Activated CD8-positive, alpha-beta T cell treated with anti-CD3 and anti-CD28 coated beads for 36 hours (primary cell): ENCODE measurements at regions not wholly inside any gene's neighbourhood (a gene's known extent, or its start where the extent isn't known, plus 50 kb on each side); places are given as distances from the start of the nearest gene placed in this dataset.

Experiments
- ATAC-seq: fragments of 200-7000 bp; cut with Tn5 transposase; one replicate; pipeline ENCODE4 v1.10.0; 2021; ENCODE audit warnings: mild to moderate bottlenecking, moderate library complexity
- CTCF ChIA-PET: fragments of 350-600 bp; sonication (Branson Sonifier 250); formaldehyde crosslinking; loops from one replicate; lab custom pipeline; 2021; ENCODE audit warnings: antibody characterized with exemption; lab: Charles Lee
- POLR2A ChIA-PET: fragments of 350-600 bp; sonication (Branson Sonifier 250); formaldehyde crosslinking; loops from one replicate; lab custom pipeline; 2021; ENCODE audit warnings: antibody characterized with exemption; lab: Charles Lee
- DNase-seq: peaks from one replicate; pipeline ENCODE4 v3.0.0-alpha.2; 2020
- H3K27ac Mint-ChIP-seq: one replicate; pipeline ENCODE4 v1.8.0; 2021; ENCODE audit warnings: mild to moderate bottlenecking, mixed read lengths
- H3K27me3 Mint-ChIP-seq: one replicate; pipeline ENCODE4 v1.8.0; 2021; ENCODE audit warnings: mixed read lengths
- H3K36me3 Mint-ChIP-seq: one replicate; pipeline ENCODE4 v1.8.0; 2021; ENCODE audit warnings: low read depth, mixed read lengths
- H3K4me1 Mint-ChIP-seq: one replicate; pipeline ENCODE4 v1.8.0; 2021; ENCODE audit warnings: low read depth, mixed read lengths
- H3K4me3 Mint-ChIP-seq: one replicate; pipeline ENCODE4 v1.8.0; 2021; ENCODE audit warnings: mild to moderate bottlenecking, moderate library complexity, mixed read lengths
- H3K9me3 Mint-ChIP-seq: one replicate; pipeline ENCODE4 v1.8.0; 2021; ENCODE audit warnings: mixed read lengths
- intact Hi-C: fragments of 100-400 bp; cut with micrococcal nuclease; formaldehyde crosslinking; loops from one replicate; pipeline ENCODE4 v1.10.0; 2022
- TF ChIP-seq, protein P1 (sequence below): fragments of 200-600 bp; IDR thresholded peaks from one replicate; pipeline ENCODE4 v1.8.0; 2022; ENCODE audit warnings: antibody characterized with exemption, mild to moderate bottlenecking

DNA sequence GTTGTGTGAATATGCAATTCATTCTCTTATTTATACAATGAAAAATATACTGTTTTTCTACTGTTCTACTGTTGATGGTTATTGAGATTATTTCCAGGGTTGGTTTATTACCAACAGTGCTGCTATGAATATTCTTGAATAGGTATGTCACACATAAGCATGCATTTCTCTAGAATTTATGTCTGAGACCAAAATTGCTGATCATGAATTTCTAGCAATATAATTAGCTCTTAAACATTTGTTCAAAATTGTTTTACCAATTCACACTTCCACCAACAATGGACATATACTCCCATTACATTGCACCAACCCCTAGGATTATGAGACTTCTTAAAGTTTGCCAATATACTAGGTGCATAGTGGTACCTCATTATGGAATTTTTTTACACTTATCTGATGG is 164.1 kb upstream of the KCNQ5 start:
- Mint-ChIP-seq H3K4me3 (no peak overlapping the region), H3K27ac (no peak overlapping the region), H3K4me1 (no peaks in the 10 kb centered on the region), H3K27me3 (peaks cover 9% of the 10 kb centered on the region), H3K9me3 (no peaks in the 10 kb centered on the region), H3K36me3 (no peaks in the 10 kb centered on the region)
- CTCF ChIA-PET, result no interaction called here
- POLR2A ChIA-PET, result no interaction called here
- DNase-seq (no peak), ATAC-seq (no peak)
- intact Hi-C loops, result no loop called here
- TF ChIP-seq, protein P1, sequence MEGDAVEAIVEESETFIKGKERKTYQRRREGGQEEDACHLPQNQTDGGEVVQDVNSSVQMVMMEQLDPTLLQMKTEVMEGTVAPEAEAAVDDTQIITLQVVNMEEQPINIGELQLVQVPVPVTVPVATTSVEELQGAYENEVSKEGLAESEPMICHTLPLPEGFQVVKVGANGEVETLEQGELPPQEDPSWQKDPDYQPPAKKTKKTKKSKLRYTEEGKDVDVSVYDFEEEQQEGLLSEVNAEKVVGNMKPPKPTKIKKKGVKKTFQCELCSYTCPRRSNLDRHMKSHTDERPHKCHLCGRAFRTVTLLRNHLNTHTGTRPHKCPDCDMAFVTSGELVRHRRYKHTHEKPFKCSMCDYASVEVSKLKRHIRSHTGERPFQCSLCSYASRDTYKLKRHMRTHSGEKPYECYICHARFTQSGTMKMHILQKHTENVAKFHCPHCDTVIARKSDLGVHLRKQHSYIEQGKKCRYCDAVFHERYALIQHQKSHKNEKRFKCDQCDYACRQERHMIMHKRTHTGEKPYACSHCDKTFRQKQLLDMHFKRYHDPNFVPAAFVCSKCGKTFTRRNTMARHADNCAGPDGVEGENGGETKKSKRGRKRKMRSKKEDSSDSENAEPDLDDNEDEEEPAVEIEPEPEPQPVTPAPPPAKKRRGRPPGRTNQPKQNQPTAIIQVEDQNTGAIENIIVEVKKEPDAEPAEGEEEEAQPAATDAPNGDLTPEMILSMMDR, result no peak

GRCh38 chr6:72458521-72458920 is 163.3 kb upstream of the KCNQ5 start:
- Mint-ChIP-seq H3K4me3 (no peak overlapping the region), H3K27ac (no peak overlapping the region), H3K27me3 (peaks cover 7% of the 10 kb centered on the region), H3K9me3 (no peaks in the 10 kb centered on the region), H3K4me1 (no peaks in the 10 kb centered on the region), H3K36me3 (no peaks in the 10 kb centered on the region)
- TF ChIP-seq, protein P1, result no peak
- ChIA-PET POLR2A (no interaction called here), CTCF (no interaction called here)
- intact Hi-C loops, result no loop called here
- no peak for DNase-seq
- ATAC-seq, result no peak

GRCh38 chr6:72461144-72461543 is 160.7 kb upstream of the KCNQ5 start:
- ChIA-PET POLR2A (no interaction called here), CTCF (interaction anchor here (1.1 kb wide), 1 partner anchor 16 kb away, joined by 3 read pairs; no protein-coding TSS in a partner anchor)
- TF ChIP-seq, protein P1, result no peak
- no peak for ATAC-seq
- H3K27ac Mint-ChIP-seq, result no peak overlapping the region
- no peaks in the 10 kb centered on the region for H3K4me1 Mint-ChIP-seq
- intact Hi-C loops, result no loop called here
- no peak overlapping the region for H3K4me3 Mint-ChIP-seq
- DNase-seq, result no peak
- no peaks in the 10 kb centered on the region for H3K36me3 Mint-ChIP-seq
- H3K9me3 Mint-ChIP-seq, result no peaks in the 10 kb centered on the region
- H3K27me3 Mint-ChIP-seq, result peaks cover 4% of the 10 kb centered on the region

DNA sequence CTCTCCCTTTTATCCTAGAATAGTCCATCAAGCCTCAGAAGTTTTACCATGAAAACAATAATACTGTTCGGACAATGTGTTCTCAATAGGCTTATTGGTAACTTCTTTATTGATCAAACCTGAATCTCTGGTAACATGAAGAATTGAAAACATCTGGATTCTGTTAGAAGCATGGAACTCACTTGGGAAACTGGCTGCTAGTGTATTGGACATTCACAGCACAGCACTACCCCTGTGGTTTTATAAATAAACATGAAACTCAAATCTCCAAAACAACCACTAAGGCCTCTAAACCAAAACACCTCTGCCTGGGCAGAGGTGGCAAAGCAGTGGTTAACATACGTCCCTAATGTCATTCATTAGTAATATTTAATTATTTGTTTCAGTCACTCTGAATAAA is 157.6 kb upstream of the KCNQ5 start:
- H3K4me1 Mint-ChIP-seq, result no peaks in the 10 kb centered on the region
- ATAC-seq (no peak), DNase-seq (no peak)
- H3K9me3 Mint-ChIP-seq, result no peaks in the 10 kb centered on the region
- H3K36me3 Mint-ChIP-seq, result no peaks in the 10 kb centered on the region
- intact Hi-C loops, result no loop called here
- POLR2A ChIA-PET, result no interaction called here
- no peak overlapping the region for H3K27ac Mint-ChIP-seq
- TF ChIP-seq, protein P1, result no peak
- CTCF ChIA-PET, result no interaction called here
- H3K27me3 Mint-ChIP-seq, result peaks cover 10% of the 10 kb centered on the region
- H3K4me3 Mint-ChIP-seq, result no peak overlapping the region

- Mint-ChIP-seq H3K27me3 (peaks cover 10% of the 10 kb centered on the region), H3K4me1 (no peaks in the 10 kb centered on the region), H3K36me3 (no peaks in the 10 kb centered on the region), H3K27ac (no peak overlapping the region), H3K9me3 (no peaks in the 10 kb centered on the region), H3K4me3 (no peak overlapping the region)
- intact Hi-C loops, result no loop called here
- TF ChIP-seq, protein P1, result no peak
- POLR2A ChIA-PET, result interaction anchor here (0.6 kb wide), 1 partner anchor 33 kb away, joined by 3 read pairs; no protein-coding TSS in a partner anchor
- DNase-seq, result no peak
- ATAC-seq, result no peak
- CTCF ChIA-PET, result no interaction called here
Measured at GRCh38 chr6:72464791-72465691, 156.8 kb upstream of the KCNQ5 start.
